A673 (cell line): ENCODE measurements at regions not wholly inside any gene's neighbourhood (a gene's known extent, or its start where the extent isn't known, plus 50 kb on each side); places are given as distances from the start of the nearest gene placed in this dataset.

Experiments
- CTCF ChIP-seq: fragments of 300-800, 200-600 bp; sonication (generic); conservative IDR thresholded peaks from 2 replicates; pipeline ENCODE4 v1.5.1; 2017; ENCODE audit warnings: low read depth, mild to moderate bottlenecking, antibody characterized with exemption, low read length, moderate library complexity, mixed read lengths
- EZH2 ChIP-seq: fragments of 200-600 bp; sonication (generic); IDR thresholded peaks from 2 replicates; pipeline ENCODE4 v1.6.1; 2017; ENCODE audit warnings: borderline replicate concordance, low read depth, mild to moderate bottlenecking, mixed read lengths, antibody characterized with exemption, low read length; ENCODE audit not compliant: poor library complexity, severe bottlenecking

GRCh38 chr5:20040901-20041300 lies 52.9 kb upstream of the CDH18 start:
- no peak for TF ChIP-seq CTCF
- TF ChIP-seq EZH2 = no peak
